HCT116 (cell line): ENCODE measurements at regions not wholly inside any gene's neighbourhood (a gene's known extent, or its start where the extent isn't known, plus 50 kb on each side); places are given as distances from the start of the nearest gene placed in this dataset.

Experiments used
- EZH2 ChIP-seq: fragments of 200-600 bp; sonication (generic); IDR thresholded peaks from 2 replicates; pipeline ENCODE4 v1.6.1; 2017; ENCODE audit warnings: antibody characterized with exemption, mixed run types
- POLR2A ChIP-seq: IDR thresholded peaks from 2 replicates; pipeline ENCODE4 v1.7.0; 2011; ENCODE audit warnings: borderline replicate concordance; ENCODE audit not compliant: insufficient read depth, insufficient read length; ENCODE audit errors: extremely low read depth
- POLR2AphosphoS5 ChIP-seq: IDR thresholded peaks from 2 replicates; pipeline ENCODE4 v1.6.1; 2011; ENCODE audit warnings: mild to moderate bottlenecking, low read depth, low read length, moderate library complexity
- RAD21 ChIP-seq: IDR thresholded peaks from 2 replicates; pipeline ENCODE4 v1.6.1; 2012; ENCODE audit warnings: low read depth, mild to moderate bottlenecking
- SIN3A ChIP-seq: IDR thresholded peaks from 2 replicates; pipeline ENCODE4 v1.6.1; 2012; ENCODE audit warnings: low read depth
- YY1 ChIP-seq: IDR thresholded peaks from 2 replicates; pipeline ENCODE4 v1.6.1; 2011; ENCODE audit warnings: low read length, low read depth, moderate library complexity, mild to moderate bottlenecking; ENCODE audit not compliant: insufficient replicate concordance; ENCODE audit errors: extremely low read depth
- ZNF274 ChIP-seq: fragments of 200-500 bp; sonication (Bioruptor generic); IDR thresholded peaks from 2 replicates; pipeline ENCODE4 v1.6.1; 2014; ENCODE audit warnings: mild to moderate bottlenecking, low read depth, low read length, inconsistent platforms
- TF ChIP-seq, protein P1 (sequence below), 3 experiments: fragments of 200-600 bp in 1 of 3; sonication (generic) in 1 of 3; IDR thresholded peaks in 2 of 3; conservative IDR thresholded peaks in 1 of 3; 2 replicates each; pipeline ENCODE4 v1.5.1; 2012 to 2017; ENCODE audit warnings: low read depth in 2 of 3, low read length in 2 of 3, antibody characterized with exemption in 1 of 3, borderline replicate concordance in 1 of 3, control low read depth in 1 of 3, mild to moderate bottlenecking in 1 of 3, mixed read lengths in 1 of 3, mixed run types in 1 of 3, moderate library complexity in 1 of 3; ENCODE audit not compliant: insufficient read depth in 1 of 3
- TF ChIP-seq, protein P2 (sequence below): IDR thresholded peaks from 2 replicates; pipeline ENCODE4 v1.6.1; 2012
- TF ChIP-seq, protein P3 (sequence below): IDR thresholded peaks from 2 replicates; pipeline ENCODE4 v1.6.1; 2012; ENCODE audit warnings: low read depth

DNA sequence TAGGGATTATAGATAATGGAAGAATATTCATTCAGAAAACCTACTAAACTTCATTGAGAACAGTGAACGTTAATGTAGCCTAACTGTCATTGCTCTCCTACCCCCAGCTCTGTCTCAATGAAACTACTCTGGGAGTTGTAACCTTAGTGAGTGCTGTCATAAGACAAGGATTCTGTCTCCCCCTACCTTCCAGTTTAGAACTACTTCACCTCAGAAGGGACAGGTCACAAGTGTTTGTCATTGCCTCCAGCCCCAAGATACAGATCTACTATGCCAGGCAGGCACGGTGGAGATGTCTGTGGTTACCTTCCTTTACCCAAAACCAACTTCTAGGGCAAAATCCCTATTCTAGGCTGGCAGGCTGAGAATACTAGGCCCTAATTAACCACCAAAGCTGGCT lies 833.1 kb upstream of the SEL1L start:
- TF ChIP-seq, protein P1, sequence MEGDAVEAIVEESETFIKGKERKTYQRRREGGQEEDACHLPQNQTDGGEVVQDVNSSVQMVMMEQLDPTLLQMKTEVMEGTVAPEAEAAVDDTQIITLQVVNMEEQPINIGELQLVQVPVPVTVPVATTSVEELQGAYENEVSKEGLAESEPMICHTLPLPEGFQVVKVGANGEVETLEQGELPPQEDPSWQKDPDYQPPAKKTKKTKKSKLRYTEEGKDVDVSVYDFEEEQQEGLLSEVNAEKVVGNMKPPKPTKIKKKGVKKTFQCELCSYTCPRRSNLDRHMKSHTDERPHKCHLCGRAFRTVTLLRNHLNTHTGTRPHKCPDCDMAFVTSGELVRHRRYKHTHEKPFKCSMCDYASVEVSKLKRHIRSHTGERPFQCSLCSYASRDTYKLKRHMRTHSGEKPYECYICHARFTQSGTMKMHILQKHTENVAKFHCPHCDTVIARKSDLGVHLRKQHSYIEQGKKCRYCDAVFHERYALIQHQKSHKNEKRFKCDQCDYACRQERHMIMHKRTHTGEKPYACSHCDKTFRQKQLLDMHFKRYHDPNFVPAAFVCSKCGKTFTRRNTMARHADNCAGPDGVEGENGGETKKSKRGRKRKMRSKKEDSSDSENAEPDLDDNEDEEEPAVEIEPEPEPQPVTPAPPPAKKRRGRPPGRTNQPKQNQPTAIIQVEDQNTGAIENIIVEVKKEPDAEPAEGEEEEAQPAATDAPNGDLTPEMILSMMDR (IDR thresholded peaks at IDR 0.05 in 2 of 3, conservative IDR thresholded peaks at IDR 0.05 in 1 of 3; ENCODE audit: borderline replicate concordance in 1 of 3, insufficient read depth in 1 of 3, low read depth in 2 of 3, low read length in 2 of 3) = no peak
- TF ChIP-seq, protein P2, sequence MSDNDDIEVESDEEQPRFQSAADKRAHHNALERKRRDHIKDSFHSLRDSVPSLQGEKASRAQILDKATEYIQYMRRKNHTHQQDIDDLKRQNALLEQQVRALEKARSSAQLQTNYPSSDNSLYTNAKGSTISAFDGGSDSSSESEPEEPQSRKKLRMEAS = no peak
- TF ChIP-seq, protein P3, sequence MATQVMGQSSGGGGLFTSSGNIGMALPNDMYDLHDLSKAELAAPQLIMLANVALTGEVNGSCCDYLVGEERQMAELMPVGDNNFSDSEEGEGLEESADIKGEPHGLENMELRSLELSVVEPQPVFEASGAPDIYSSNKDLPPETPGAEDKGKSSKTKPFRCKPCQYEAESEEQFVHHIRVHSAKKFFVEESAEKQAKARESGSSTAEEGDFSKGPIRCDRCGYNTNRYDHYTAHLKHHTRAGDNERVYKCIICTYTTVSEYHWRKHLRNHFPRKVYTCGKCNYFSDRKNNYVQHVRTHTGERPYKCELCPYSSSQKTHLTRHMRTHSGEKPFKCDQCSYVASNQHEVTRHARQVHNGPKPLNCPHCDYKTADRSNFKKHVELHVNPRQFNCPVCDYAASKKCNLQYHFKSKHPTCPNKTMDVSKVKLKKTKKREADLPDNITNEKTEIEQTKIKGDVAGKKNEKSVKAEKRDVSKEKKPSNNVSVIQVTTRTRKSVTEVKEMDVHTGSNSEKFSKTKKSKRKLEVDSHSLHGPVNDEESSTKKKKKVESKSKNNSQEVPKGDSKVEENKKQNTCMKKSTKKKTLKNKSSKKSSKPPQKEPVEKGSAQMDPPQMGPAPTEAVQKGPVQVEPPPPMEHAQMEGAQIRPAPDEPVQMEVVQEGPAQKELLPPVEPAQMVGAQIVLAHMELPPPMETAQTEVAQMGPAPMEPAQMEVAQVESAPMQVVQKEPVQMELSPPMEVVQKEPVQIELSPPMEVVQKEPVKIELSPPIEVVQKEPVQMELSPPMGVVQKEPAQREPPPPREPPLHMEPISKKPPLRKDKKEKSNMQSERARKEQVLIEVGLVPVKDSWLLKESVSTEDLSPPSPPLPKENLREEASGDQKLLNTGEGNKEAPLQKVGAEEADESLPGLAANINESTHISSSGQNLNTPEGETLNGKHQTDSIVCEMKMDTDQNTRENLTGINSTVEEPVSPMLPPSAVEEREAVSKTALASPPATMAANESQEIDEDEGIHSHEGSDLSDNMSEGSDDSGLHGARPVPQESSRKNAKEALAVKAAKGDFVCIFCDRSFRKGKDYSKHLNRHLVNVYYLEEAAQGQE = no peak
- TF ChIP-seq ZNF274 (no peak), POLR2AphosphoS5 (no peak), POLR2A (no peak), YY1 (no peak), SIN3A (no peak), RAD21 (no peak), EZH2 (no peak)
